ENCODE measurements at regions not wholly inside any gene's neighbourhood (a gene's known extent, or its start where the extent isn't known, plus 50 kb on each side); places are given as distances from the start of the nearest gene placed in this dataset.

DNA sequence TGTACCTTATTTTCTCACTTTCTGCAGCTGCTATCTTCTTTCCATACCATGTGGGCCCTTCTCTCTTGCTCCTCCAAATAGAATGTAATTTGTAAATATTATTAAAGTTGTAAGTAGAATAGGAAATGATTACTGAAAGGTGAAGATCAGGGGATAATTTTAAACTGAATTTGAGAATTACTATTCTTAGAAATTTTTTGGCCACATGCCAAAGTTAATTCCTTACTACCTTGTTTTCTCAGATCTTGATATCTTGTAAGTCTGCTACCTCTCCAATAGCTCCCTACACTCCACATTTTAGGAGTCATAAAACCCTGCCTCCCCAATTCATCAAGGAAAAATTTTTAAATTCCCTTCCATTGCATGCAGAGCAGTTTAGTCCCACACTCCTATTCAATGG lies 442.7 kb downstream of the SATB2 start:
- DNase-seq (ENCODE audit: low read depth in 1 of 2, low spot score in 1 of 2) = no peak
- TF ChIP-seq CTCF (IDR thresholded peaks at IDR 0.05; ENCODE audit: low read depth, low read length) = no peak
- H3K4me3 ChIP-seq = no peak overlapping the region
- H3K27me3 ChIP-seq = no peaks in the 10 kb centered on the region
- H3K36me3 ChIP-seq = no peaks in the 10 kb centered on the region
- H3K27ac ChIP-seq = no peak overlapping the region
- no peaks in the 10 kb centered on the region for H3K9me3 ChIP-seq (ENCODE audit: low read depth)
- H3K4me1 ChIP-seq (ENCODE audit: low read depth) = no peaks in the 10 kb centered on the region

DNA sequence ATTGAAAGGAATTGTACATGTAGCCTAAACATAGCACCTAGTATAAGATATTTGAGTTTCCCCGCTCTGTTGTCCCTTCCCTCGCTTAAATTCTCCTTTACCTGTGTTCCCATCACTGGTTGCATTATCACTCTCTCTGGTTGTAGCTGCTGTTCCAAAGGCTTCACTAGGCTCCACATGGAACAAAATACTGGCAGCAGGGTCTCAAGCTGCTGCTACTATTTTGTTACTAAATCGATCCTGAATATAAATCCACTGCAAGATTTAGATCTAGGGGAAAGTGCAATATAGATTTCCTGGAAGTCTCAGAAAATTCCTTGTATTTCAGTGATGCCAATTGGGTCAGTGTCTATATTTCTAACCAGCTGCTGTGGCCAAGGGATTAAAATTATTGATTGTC lies 443.5 kb downstream of the SATB2 start:
- H3K36me3 ChIP-seq = no peaks in the 10 kb centered on the region
- H3K9me3 ChIP-seq (ENCODE audit: low read depth) = no peaks in the 10 kb centered on the region
- TF ChIP-seq CTCF (IDR thresholded peaks at IDR 0.05; ENCODE audit: low read depth, low read length) = no peak
- no peaks in the 10 kb centered on the region for H3K27me3 ChIP-seq
- no peak overlapping the region for H3K4me3 ChIP-seq
- no peak overlapping the region for H3K27ac ChIP-seq
- no peak for DNase-seq (ENCODE audit: low read depth in 1 of 2, low spot score in 1 of 2)
- H3K4me1 ChIP-seq (ENCODE audit: low read depth) = no peaks in the 10 kb centered on the region

DNA sequence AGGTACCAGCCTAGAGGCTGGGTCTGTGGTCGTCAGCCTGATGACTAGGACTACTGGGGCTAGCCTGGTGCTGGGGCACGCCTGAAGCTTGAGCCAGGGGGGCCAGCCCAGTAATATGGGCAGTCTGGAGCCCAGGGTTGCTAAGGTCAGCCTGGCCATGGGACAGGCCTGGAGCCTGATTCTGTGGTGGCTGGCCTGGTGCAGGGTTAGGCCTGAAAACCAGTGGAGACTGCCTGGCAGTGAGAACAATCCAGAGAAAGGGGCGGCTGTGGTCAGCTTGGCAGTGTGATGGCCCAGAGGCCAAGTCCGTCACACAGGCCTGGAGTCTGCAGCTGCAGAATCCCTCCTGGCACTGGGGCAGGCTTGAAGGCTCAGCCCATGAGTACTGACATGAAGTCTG lies 445.8 kb downstream of the SATB2 start:
- no peak overlapping the region for H3K27ac ChIP-seq
- no peaks in the 10 kb centered on the region for H3K27me3 ChIP-seq
- H3K9me3 ChIP-seq (ENCODE audit: low read depth) = no peaks in the 10 kb centered on the region
- TF ChIP-seq CTCF (IDR thresholded peaks at IDR 0.05; ENCODE audit: low read depth, low read length) = no peak
- H3K4me1 ChIP-seq (ENCODE audit: low read depth) = no peaks in the 10 kb centered on the region
- no peaks in the 10 kb centered on the region for H3K36me3 ChIP-seq
- no peak overlapping the region for H3K4me3 ChIP-seq
- no peak for DNase-seq (ENCODE audit: low read depth in 1 of 2, low spot score in 1 of 2)

GRCh38 chr2:198994678-198995077 lies 463.1 kb downstream of the SATB2 start:
- Histone ChIP-seq H3K36me3 (no peaks in the 10 kb centered on the region), H3K27ac (no peak overlapping the region), H3K4me3 (no peak overlapping the region), H3K4me1 (ENCODE audit: low read depth) (no peaks in the 10 kb centered on the region), H3K27me3 (no peaks in the 10 kb centered on the region), H3K9me3 (ENCODE audit: low read depth) (peaks cover 3% of the 10 kb centered on the region)
- DNase-seq (ENCODE audit: low read depth in 1 of 2, low spot score in 1 of 2) = no peak
- no peak for TF ChIP-seq CTCF (IDR thresholded peaks at IDR 0.05; ENCODE audit: low read depth, low read length)

GRCh38 chr2:198991431-198991830 lies 466.3 kb downstream of the SATB2 start:
- no peaks in the 10 kb centered on the region for H3K36me3 ChIP-seq
- no peak overlapping the region for H3K4me3 ChIP-seq
- no peak for DNase-seq (ENCODE audit: low read depth in 1 of 2, low spot score in 1 of 2)
- no peaks in the 10 kb centered on the region for H3K27me3 ChIP-seq
- no peak overlapping the region for H3K27ac ChIP-seq
- no peaks in the 10 kb centered on the region for H3K9me3 ChIP-seq (ENCODE audit: low read depth)
- TF ChIP-seq CTCF (IDR thresholded peaks at IDR 0.05; ENCODE audit: low read depth, low read length) = no peak
- no peaks in the 10 kb centered on the region for H3K4me1 ChIP-seq (ENCODE audit: low read depth)

- no peaks in the 10 kb centered on the region for H3K4me1 ChIP-seq (ENCODE audit: low read depth)
- DNase-seq (ENCODE audit: low read depth in 1 of 2, low spot score in 1 of 2) = no peak
- H3K27ac ChIP-seq = no peak overlapping the region
- no peaks in the 10 kb centered on the region for H3K36me3 ChIP-seq
- no peak for TF ChIP-seq CTCF (IDR thresholded peaks at IDR 0.05; ENCODE audit: low read depth, low read length)
- no peaks in the 10 kb centered on the region for H3K27me3 ChIP-seq
- no peak overlapping the region for H3K4me3 ChIP-seq
- no peaks in the 10 kb centered on the region for H3K9me3 ChIP-seq (ENCODE audit: low read depth)
Measured at GRCh38 chr2:198975779-198976178, 482.0 kb downstream of the SATB2 start.

All from cardiac muscle cell (in vitro differentiated cells and primary cell).